ENCODE measurements at regions not wholly inside any gene's neighbourhood (a gene's known extent, or its start where the extent isn't known, plus 50 kb on each side); places are given as distances from the start of the nearest gene placed in this dataset.

DNA sequence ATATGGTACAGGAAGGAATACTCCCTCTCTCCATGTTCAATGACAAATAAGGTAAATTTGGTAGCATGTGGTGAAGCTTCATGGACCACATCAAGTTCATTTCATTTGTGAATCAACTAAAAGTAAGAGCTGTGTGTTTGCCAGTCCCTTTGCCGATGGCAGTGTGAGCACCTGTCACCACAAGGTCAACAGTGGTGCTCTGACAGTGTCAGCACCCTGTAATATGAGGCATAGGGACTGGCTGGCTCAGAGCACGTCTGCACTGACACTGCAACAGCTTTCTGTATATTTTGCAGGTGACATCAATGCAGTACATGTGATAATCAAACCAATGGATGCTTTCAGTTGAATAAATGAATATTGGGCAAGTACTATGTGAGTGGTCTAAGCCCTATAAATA, 852.4 kb downstream of the TUSC7 start:
- H3K4me1 Mint-ChIP-seq, result no peaks in the 10 kb centered on the region

DNA sequence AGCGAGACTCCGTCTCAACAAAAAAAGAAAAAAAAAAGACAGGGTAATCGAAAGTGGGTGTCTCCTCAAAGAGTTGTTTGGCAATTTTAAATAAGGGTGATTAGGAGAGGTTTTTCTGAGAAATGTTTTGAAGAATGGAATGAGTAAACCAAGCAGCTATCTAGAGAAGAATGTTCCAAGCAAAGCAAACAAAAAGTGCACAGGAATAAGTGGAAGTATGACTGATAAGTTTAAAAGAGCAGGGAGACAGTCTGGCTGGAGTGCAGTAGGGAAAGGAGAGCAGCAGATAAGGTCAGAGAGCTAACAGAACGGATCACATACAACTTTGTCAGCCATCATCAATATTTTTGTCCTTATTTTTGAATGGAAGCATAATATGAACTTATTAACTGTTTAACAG, 853.5 kb downstream of the TUSC7 start:
- Mint-ChIP-seq H3K27me3 (no peaks in the 10 kb centered on the region), H3K27ac (no peak overlapping the region), H3K4me3 (no peak overlapping the region), H3K9me3 (peaks cover 5 to 15% (median 12%) of the 10 kb centered on the region in 5 donors), H3K4me1 (no peaks in the 10 kb centered on the region), H3K36me3 (no peaks in the 10 kb centered on the region)
- Histone ChIP-seq H3K27ac (ENCODE audit: low read depth, low read length) (no peak overlapping the region), H3K27me3 (ENCODE audit: insufficient read depth, low read length, poor library complexity, severe bottlenecking) (no peaks in the 10 kb centered on the region), H3K36me3 (ENCODE audit: insufficient read depth, low read length) (no peaks in the 10 kb centered on the region), H3K4me3 (ENCODE audit: low read length) (no peak overlapping the region), H3K4me1 (ENCODE audit: insufficient read depth, low read length) (no peaks in the 10 kb centered on the region), H3K9me3 (ENCODE audit: low read length) (no peaks in the 10 kb centered on the region)
- ChIA-PET CTCF (no interaction called here), POLR2A (no interaction called here)
- no peak for DNase-seq

More for the DNA sequence above, 852.4 kb downstream of the TUSC7 start:
- no peaks in the 10 kb centered on the region for H3K9me3 ChIP-seq (ENCODE audit: low read length)
- no peaks in the 10 kb centered on the region for H3K4me1 ChIP-seq (ENCODE audit: insufficient read depth, low read length)
- Mint-ChIP-seq H3K27ac (no peak overlapping the region), H3K27me3 (no peaks in the 10 kb centered on the region), H3K4me3 (no peak overlapping the region), H3K36me3 (no peaks in the 10 kb centered on the region), H3K9me3 (peaks cover 3 to 14% (median 12%) of the 10 kb centered on the region in 5 donors)
- DNase-seq, result no peak
- POLR2A ChIA-PET, result no interaction called here
- H3K4me3 ChIP-seq (ENCODE audit: low read length), result no peak overlapping the region
- H3K36me3 ChIP-seq (ENCODE audit: insufficient read depth, low read length), result no peaks in the 10 kb centered on the region
- no peak overlapping the region for H3K27ac ChIP-seq (ENCODE audit: low read depth, low read length)
- CTCF ChIA-PET, result no interaction called here
- H3K27me3 ChIP-seq (ENCODE audit: insufficient read depth, low read length, poor library complexity, severe bottlenecking), result no peaks in the 10 kb centered on the region

DNA sequence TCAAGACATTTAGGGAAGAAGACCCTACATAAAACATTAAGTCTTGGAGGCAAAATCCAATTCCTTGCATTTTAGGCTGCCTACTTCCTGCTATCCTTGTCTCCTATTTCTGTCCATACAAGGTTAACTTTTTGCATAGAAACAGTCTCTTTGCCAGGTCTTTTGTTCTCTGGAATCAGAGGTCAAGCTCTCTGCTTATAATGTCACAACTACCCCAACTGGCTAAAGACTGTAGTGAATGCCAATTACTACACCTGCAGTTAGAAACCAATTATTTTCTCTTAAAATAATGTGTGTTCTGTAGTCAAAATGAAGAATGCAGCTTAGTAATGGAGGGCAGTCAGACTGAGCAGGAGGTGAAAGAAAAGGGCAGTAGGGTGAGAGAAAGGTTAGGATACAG, 856.2 kb downstream of the TUSC7 start:
- Mint-ChIP-seq H3K27me3 (no peaks in the 10 kb centered on the region), H3K4me3 (no peak overlapping the region), H3K9me3 (peaks cover 5 to 16% (median 11%) of the 10 kb centered on the region in 5 donors), H3K36me3 (no peaks in the 10 kb centered on the region), H3K4me1 (no peaks in the 10 kb centered on the region), H3K27ac (no peak overlapping the region)
- no peaks in the 10 kb centered on the region for H3K27me3 ChIP-seq (ENCODE audit: insufficient read depth, low read length, poor library complexity, severe bottlenecking)
- no peak overlapping the region for H3K27ac ChIP-seq (ENCODE audit: low read depth, low read length)
- H3K4me1 ChIP-seq (ENCODE audit: insufficient read depth, low read length), result no peaks in the 10 kb centered on the region
- ChIA-PET POLR2A (no interaction called here), CTCF (no interaction called here)
- H3K9me3 ChIP-seq (ENCODE audit: low read length), result no peaks in the 10 kb centered on the region
- H3K36me3 ChIP-seq (ENCODE audit: insufficient read depth, low read length), result no peaks in the 10 kb centered on the region
- H3K4me3 ChIP-seq (ENCODE audit: low read length), result no peak overlapping the region
- DNase-seq, result no peak

DNA sequence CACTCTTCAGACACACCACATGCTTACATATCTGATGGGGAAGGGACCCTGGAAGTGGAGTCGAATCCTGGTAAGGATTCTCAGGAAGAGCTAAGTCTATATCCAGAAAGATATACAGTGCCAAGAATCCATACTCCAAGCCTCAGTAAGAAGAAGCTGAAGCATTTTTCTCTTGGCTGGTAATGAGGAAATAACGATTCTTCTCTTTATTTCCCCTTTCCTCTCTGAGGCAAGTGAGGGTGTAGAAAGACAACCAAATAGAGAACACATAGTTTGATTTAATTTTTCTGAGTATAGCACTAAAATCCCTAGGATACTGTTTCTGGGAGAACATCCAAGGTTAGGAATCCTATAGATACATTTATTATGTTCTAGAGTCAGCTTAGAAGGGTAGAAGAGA, 857.3 kb downstream of the TUSC7 start:
- Histone ChIP-seq H3K36me3 (ENCODE audit: insufficient read depth, low read length) (no peaks in the 10 kb centered on the region), H3K27ac (ENCODE audit: low read depth, low read length) (no peak overlapping the region), H3K4me1 (ENCODE audit: insufficient read depth, low read length) (no peaks in the 10 kb centered on the region), H3K9me3 (ENCODE audit: low read length) (no peaks in the 10 kb centered on the region), H3K27me3 (ENCODE audit: insufficient read depth, low read length, poor library complexity, severe bottlenecking) (no peaks in the 10 kb centered on the region), H3K4me3 (ENCODE audit: low read length) (no peak overlapping the region)
- DNase-seq, result no peak
- Mint-ChIP-seq H3K27ac (no peak overlapping the region), H3K4me1 (no peaks in the 10 kb centered on the region), H3K9me3 (peaks cover 8 to 22% (median 12%) of the 10 kb centered on the region in 5 donors), H3K4me3 (no peak overlapping the region), H3K27me3 (no peaks in the 10 kb centered on the region), H3K36me3 (no peaks in the 10 kb centered on the region)
- POLR2A ChIA-PET, result no interaction called here
- CTCF ChIA-PET, result no interaction called here

DNA sequence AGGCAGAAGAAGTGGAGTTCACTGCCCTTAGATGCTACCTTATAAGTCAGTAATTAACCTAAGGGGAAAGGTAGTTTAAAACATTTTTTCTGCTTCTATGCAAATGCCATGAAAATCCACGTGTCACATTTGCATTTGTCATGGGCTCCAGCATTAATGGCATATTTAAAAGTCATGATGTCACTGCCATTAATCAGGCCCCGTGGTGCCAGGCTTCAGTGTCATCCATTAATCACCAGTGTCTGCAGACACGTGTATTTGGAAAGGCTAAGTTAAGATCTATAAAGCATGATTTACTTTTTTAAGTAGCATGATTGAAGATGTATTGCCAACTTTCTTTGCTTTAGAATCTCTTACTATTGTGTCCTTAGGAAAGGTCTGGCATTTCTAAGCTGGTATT, 857.8 kb downstream of the TUSC7 start:
- Histone ChIP-seq H3K4me3 (ENCODE audit: low read length) (no peak overlapping the region), H3K9me3 (ENCODE audit: low read length) (no peaks in the 10 kb centered on the region), H3K36me3 (ENCODE audit: insufficient read depth, low read length) (no peaks in the 10 kb centered on the region), H3K4me1 (ENCODE audit: insufficient read depth, low read length) (no peaks in the 10 kb centered on the region), H3K27ac (ENCODE audit: low read depth, low read length) (no peak overlapping the region), H3K27me3 (ENCODE audit: insufficient read depth, low read length, poor library complexity, severe bottlenecking) (no peaks in the 10 kb centered on the region)
- ChIA-PET CTCF (no interaction called here), POLR2A (no interaction called here)
- Mint-ChIP-seq H3K27me3 (no peaks in the 10 kb centered on the region), H3K4me3 (no peak overlapping the region), H3K36me3 (no peaks in the 10 kb centered on the region), H3K4me1 (no peaks in the 10 kb centered on the region), H3K9me3 (peaks cover 8 to 19% (median 13%) of the 10 kb centered on the region in 5 donors), H3K27ac (no peak overlapping the region)
- DNase-seq, result no peak

DNA sequence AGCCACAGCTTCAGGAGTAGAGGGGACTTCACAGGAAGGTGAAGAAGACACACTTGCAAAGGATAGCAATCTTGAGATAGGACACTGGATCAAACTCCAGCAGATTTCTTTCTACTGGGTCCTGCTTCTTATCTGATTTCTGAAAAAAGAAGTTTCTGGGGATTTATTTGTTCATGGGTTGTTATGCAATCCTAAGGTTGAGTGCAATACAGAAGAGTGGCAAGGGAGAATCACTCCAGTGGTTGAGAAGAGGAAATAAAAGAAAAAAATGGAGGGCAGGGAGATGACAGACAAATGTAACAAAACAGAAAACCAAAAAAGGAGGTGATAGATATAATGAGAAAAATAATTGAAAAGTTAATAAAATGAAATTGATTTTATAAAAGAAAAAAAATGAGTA, 858.3 kb downstream of the TUSC7 start:
- H3K36me3 Mint-ChIP-seq, result no peaks in the 10 kb centered on the region
- H3K9me3 Mint-ChIP-seq, result peaks cover 9 to 18% (median 13%) of the 10 kb centered on the region in 5 donors
- H3K4me1 ChIP-seq (ENCODE audit: insufficient read depth, low read length), result no peaks in the 10 kb centered on the region
- H3K27me3 ChIP-seq (ENCODE audit: insufficient read depth, low read length, poor library complexity, severe bottlenecking), result no peaks in the 10 kb centered on the region
- ChIA-PET POLR2A (no interaction called here), CTCF (no interaction called here)
- H3K4me3 Mint-ChIP-seq, result no peak overlapping the region
- DNase-seq, result no peak
- H3K4me3 ChIP-seq (ENCODE audit: low read length), result no peak overlapping the region
- H3K36me3 ChIP-seq (ENCODE audit: insufficient read depth, low read length), result no peaks in the 10 kb centered on the region
- no peaks in the 10 kb centered on the region for H3K27me3 Mint-ChIP-seq
- no peaks in the 10 kb centered on the region for H3K4me1 Mint-ChIP-seq
- no peaks in the 10 kb centered on the region for H3K9me3 ChIP-seq (ENCODE audit: low read length)
- no peak overlapping the region for H3K27ac Mint-ChIP-seq
- no peak overlapping the region for H3K27ac ChIP-seq (ENCODE audit: low read depth, low read length)

DNA sequence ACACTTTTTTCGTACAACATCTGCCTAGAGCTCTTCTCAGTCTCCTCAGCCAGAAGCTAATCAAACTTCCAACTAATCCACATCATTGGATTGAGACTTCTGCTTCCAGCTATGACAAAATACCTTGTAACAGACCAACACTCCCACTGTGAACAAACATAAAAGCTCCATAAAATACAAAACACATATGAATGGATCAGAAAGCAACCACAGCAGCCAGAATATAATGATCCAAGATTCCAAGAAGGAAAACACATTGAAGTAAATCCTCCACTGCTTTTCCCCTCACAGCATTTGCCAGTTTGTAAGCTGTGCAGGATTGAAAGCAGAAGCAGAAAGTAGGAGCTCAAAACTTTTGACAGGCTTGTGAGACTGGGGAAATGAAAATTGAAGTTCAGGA, 863.2 kb downstream of the TUSC7 start:
- Mint-ChIP-seq H3K36me3 (no peaks in the 10 kb centered on the region), H3K9me3 (peaks cover 2 to 20% (median 8%) of the 10 kb centered on the region in 5 donors), H3K27me3 (no peaks in the 10 kb centered on the region), H3K27ac (no peak overlapping the region), H3K4me1 (no peaks in the 10 kb centered on the region), H3K4me3 (no peak overlapping the region)
- H3K4me1 ChIP-seq (ENCODE audit: insufficient read depth, low read length), result no peaks in the 10 kb centered on the region
- H3K27ac ChIP-seq (ENCODE audit: low read depth, low read length), result no peak overlapping the region
- CTCF ChIA-PET, result no interaction called here
- POLR2A ChIA-PET, result no interaction called here
- DNase-seq, result no peak
- H3K9me3 ChIP-seq (ENCODE audit: low read length), result no peaks in the 10 kb centered on the region
- no peak overlapping the region for H3K4me3 ChIP-seq (ENCODE audit: low read length)
- no peaks in the 10 kb centered on the region for H3K27me3 ChIP-seq (ENCODE audit: insufficient read depth, low read length, poor library complexity, severe bottlenecking)
- no peaks in the 10 kb centered on the region for H3K36me3 ChIP-seq (ENCODE audit: insufficient read depth, low read length)

DNA sequence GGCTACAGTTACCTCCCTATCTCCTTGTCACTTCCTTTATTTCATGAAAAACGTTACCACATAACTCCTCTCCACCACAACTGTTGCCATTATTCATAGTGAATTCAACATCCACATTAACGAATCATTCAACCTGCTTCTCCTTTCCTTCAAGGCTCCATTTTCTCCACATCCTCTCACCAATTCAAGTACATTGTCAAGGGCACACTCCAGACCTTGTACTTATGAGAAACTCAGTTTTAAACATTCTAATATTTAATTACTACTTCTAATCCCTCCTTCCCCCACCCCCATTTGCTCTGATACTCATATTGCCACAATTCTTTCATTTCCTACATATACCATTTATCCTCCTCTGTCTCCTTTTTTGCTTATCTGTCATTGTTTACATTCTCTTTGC, 871.2 kb downstream of the TUSC7 start:
- H3K4me1 ChIP-seq (ENCODE audit: insufficient read depth, low read length), result no peaks in the 10 kb centered on the region
- Mint-ChIP-seq H3K4me3 (no peak overlapping the region), H3K4me1 (no peaks in the 10 kb centered on the region), H3K27me3 (no peaks in the 10 kb centered on the region), H3K27ac (no peak overlapping the region), H3K9me3 (peaks cover 2 to 15% (median 13%) of the 10 kb centered on the region in 5 donors), H3K36me3 (no peaks in the 10 kb centered on the region)
- no peaks in the 10 kb centered on the region for H3K9me3 ChIP-seq (ENCODE audit: low read length)
- POLR2A ChIA-PET, result no interaction called here
- H3K27me3 ChIP-seq (ENCODE audit: insufficient read depth, low read length, poor library complexity, severe bottlenecking), result no peaks in the 10 kb centered on the region
- H3K27ac ChIP-seq (ENCODE audit: low read depth, low read length), result no peak overlapping the region
- no peak for DNase-seq
- CTCF ChIA-PET, result no interaction called here
- H3K4me3 ChIP-seq (ENCODE audit: low read length), result no peak overlapping the region
- no peaks in the 10 kb centered on the region for H3K36me3 ChIP-seq (ENCODE audit: insufficient read depth, low read length)

DNA sequence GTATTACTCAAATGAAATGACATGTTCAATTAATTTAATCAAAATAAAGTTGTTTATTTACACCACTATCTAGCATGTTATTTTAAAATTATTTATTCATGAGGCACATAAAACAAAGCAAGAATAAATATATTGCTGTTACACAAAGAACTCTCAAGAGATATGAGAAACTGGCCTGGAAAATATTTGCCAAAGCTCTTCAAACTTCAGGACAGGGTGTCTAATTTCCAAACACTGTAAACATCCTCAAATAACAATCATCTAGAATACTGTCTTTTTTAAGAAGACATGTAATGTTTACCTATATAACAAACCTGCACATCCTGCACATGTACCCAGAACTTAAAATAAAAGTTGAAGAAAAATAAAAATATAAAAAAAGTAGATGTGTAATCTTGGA, 876.6 kb downstream of the TUSC7 start:
- no peak overlapping the region for H3K27ac Mint-ChIP-seq
- no peaks in the 10 kb centered on the region for H3K4me1 ChIP-seq (ENCODE audit: insufficient read depth, low read length)
- CTCF ChIA-PET, result no interaction called here
- DNase-seq, result no peak
- POLR2A ChIA-PET, result no interaction called here
- no peaks in the 10 kb centered on the region for H3K9me3 ChIP-seq (ENCODE audit: low read length)
- no peaks in the 10 kb centered on the region for H3K36me3 ChIP-seq (ENCODE audit: insufficient read depth, low read length)
- no peak overlapping the region for H3K4me3 Mint-ChIP-seq
- no peak overlapping the region for H3K27ac ChIP-seq (ENCODE audit: low read depth, low read length)
- H3K27me3 Mint-ChIP-seq, result no peaks in the 10 kb centered on the region
- no peaks in the 10 kb centered on the region for H3K4me1 Mint-ChIP-seq
- H3K27me3 ChIP-seq (ENCODE audit: insufficient read depth, low read length, poor library complexity, severe bottlenecking), result no peaks in the 10 kb centered on the region
- H3K36me3 Mint-ChIP-seq, result no peaks in the 10 kb centered on the region
- H3K4me3 ChIP-seq (ENCODE audit: low read length), result no peak overlapping the region
- peaks cover 0 to 15% (median 12%) of the 10 kb centered on the region in 5 donors for H3K9me3 Mint-ChIP-seq

Measured in CD8-positive, alpha-beta memory T cell (primary cell).